Endometrium (tissue), 2 donors: ENCODE measurements at regions not wholly inside any gene's neighbourhood (a gene's known extent, or its start where the extent isn't known, plus 50 kb on each side); places are given as distances from the start of the nearest gene placed in this dataset.
A peak's percentile ranks its signal among the peaks of the same experiment; 100 is the strongest.
"Not testable (repeated sequence)": the region's sequence is repeated elsewhere in the genome, so short reads cannot be mapped to it uniquely, and the experiment has no call there.

Experiments
- FAIRE-seq: peaks from 2 replicates; lab custom pipeline; 2012; peaks lifted over from hg19 to GRCh38; lab: Jason Lieb, UNC
- donor health status: control.
- donor health status: control.

GRCh38 chr16:63913290-63913689 is 1208.6 kb downstream of the CDH11 start:
- no peak for FAIRE-seq

GRCh38 chr16:63907251-63907650 is 1214.6 kb downstream of the CDH11 start:
- no peak for FAIRE-seq

GRCh38 chr16:63904930-63905329 is 1216.9 kb downstream of the CDH11 start:
- no peak for FAIRE-seq

- FAIRE-seq: no peak
Observed at GRCh38 chr16:63904182-63904581, 1217.7 kb downstream of the CDH11 start.

- FAIRE-seq: no peak
Observed at GRCh38 chr16:63896383-63897109, 1225.3 kb downstream of the CDH11 start.

- FAIRE-seq: no peak
Observed at GRCh38 chr16:63890723-63891122, 1231.1 kb downstream of the CDH11 start.

GRCh38 chr16:63890081-63890480 is 1231.8 kb downstream of the CDH11 start:
- no peak for FAIRE-seq

GRCh38 chr16:63883091-63883490 is 1238.8 kb downstream of the CDH11 start:
- no peak for FAIRE-seq

GRCh38 chr16:63882576-63882975 is 1239.3 kb downstream of the CDH11 start:
- no peak for FAIRE-seq

- no peak for FAIRE-seq
Observed at GRCh38 chr16:63880948-63881347, 1240.9 kb downstream of the CDH11 start.

GRCh38 chr16:63877401-63877800 is 1244.5 kb downstream of the CDH11 start:
- no peak for FAIRE-seq

GRCh38 chr16:63876103-63876502 is 1245.8 kb downstream of the CDH11 start:
- no peak for FAIRE-seq

GRCh38 chr16:63860700-63861099 is 1261.2 kb downstream of the CDH11 start:
- FAIRE-seq: not testable (repeated sequence)

GRCh38 chr16:63856537-63856936 is 1265.3 kb downstream of the CDH11 start:
- no peak for FAIRE-seq

GRCh38 chr16:63850979-63851378 is 1270.9 kb downstream of the CDH11 start:
- no peak for FAIRE-seq

GRCh38 chr16:63841271-63841670 is 1280.6 kb downstream of the CDH11 start:
- FAIRE-seq: no peak

- no peak for FAIRE-seq
Observed at GRCh38 chr16:63830061-63830460, 1291.8 kb downstream of the CDH11 start.

- FAIRE-seq: no peak
Observed at GRCh38 chr16:63822818-63823217, 1299.0 kb downstream of the CDH11 start.

- no peak for FAIRE-seq
Observed at GRCh38 chr16:63816276-63816675, 1305.6 kb downstream of the CDH11 start.

- peak; percentile 99 for FAIRE-seq
Observed at GRCh38 chr16:63813862-63814261, 1308.0 kb downstream of the CDH11 start.

GRCh38 chr16:63808730-63809129 is 1313.1 kb downstream of the CDH11 start:
- FAIRE-seq: no peak

GRCh38 chr16:63806794-63807506 is 1314.9 kb downstream of the CDH11 start:
- no peak for FAIRE-seq

GRCh38 chr16:63804126-63804525 is 1317.7 kb downstream of the CDH11 start:
- FAIRE-seq: no peak

- no peak for FAIRE-seq
Observed at GRCh38 chr16:63789603-63790002, 1332.3 kb downstream of the CDH11 start.
